Left lung (tissue), 4 donors: ENCODE measurements at regions not wholly inside any gene's neighbourhood (a gene's known extent, or its start where the extent isn't known, plus 50 kb on each side); places are given as distances from the start of the nearest gene placed in this dataset.

ENCODE experiments used
- ATAC-seq: fragments of 200-7000 bp; cut with Tn5 transposase; one replicate; pipeline ENCODE4 v1.9.1; 2020; ENCODE audit warnings: moderate library complexity
- DNase-seq, 4 donors: peaks; one replicate each; pipeline ENCODE4 v3.0.0-alpha.2; 2013 to 2020
- H3K27ac ChIP-seq, 2 donors: fragments of 200-600 bp; sonication (generic) in 1 of 2; one replicate each; pipeline versions ENCODE4 v1.5.0 to v1.8.0; 2020 to 2021
- H3K27me3 ChIP-seq, 2 donors: fragments of 200-600 bp; sonication (generic) in 1 of 2; one replicate each; pipeline versions ENCODE4 v1.5.0 to v1.8.0; 2020 to 2021
- H3K36me3 ChIP-seq, 2 donors: fragments of 200-600 bp; sonication (generic) in 1 of 2; one replicate each; pipeline versions ENCODE4 v1.5.0 to v1.8.0; 2020 to 2021
- H3K4me1 ChIP-seq, 2 donors: fragments of 200-600 bp; one replicate each; pipeline ENCODE4 v1.8.0; 2021
- H3K4me3 ChIP-seq, 2 donors: fragments of 200-600 bp; sonication (generic) in 1 of 2; one replicate each; pipeline versions ENCODE4 v1.5.0 to v1.8.0; 2020 to 2021; ENCODE audit warnings: mild to moderate bottlenecking in 1 of 2
- H3K9me3 ChIP-seq, 2 donors: fragments of 200-600 bp; sonication (generic) in 1 of 2; one replicate each; pipeline versions ENCODE4 v1.5.0 to v1.8.0; 2020 to 2021
- intact Hi-C, 2 donors: fragments of 100-400 bp; cut with DNase I; formaldehyde crosslinking; loops; one replicate each; pipeline versions ENCODE4 v1.11.2 to v1.14.2; 2022
- TF ChIP-seq, protein P1 (sequence below), 2 donors: fragments of 200-600 bp; sonication (generic) in 1 of 2; IDR thresholded peaks; one replicate each; pipeline versions ENCODE4 v1.5.0 to v1.8.0; 2021; ENCODE audit warnings: antibody characterized with exemption in 2 of 2
- donor health status: DM: no; HTN: yes; CAD: no.
- donor health status: DM: no; HTN: no; CAD: no.

- H3K27me3 ChIP-seq: peaks cover 0 to 9% of the 10 kb centered on the region in 2 donors
- H3K4me1 ChIP-seq: peaks cover 0 to 6% of the 10 kb centered on the region in 2 donors
- DNase-seq (no peak), ATAC-seq (peak; percentile 63)
- intact Hi-C loops: no loop called here
- TF ChIP-seq, protein P1, sequence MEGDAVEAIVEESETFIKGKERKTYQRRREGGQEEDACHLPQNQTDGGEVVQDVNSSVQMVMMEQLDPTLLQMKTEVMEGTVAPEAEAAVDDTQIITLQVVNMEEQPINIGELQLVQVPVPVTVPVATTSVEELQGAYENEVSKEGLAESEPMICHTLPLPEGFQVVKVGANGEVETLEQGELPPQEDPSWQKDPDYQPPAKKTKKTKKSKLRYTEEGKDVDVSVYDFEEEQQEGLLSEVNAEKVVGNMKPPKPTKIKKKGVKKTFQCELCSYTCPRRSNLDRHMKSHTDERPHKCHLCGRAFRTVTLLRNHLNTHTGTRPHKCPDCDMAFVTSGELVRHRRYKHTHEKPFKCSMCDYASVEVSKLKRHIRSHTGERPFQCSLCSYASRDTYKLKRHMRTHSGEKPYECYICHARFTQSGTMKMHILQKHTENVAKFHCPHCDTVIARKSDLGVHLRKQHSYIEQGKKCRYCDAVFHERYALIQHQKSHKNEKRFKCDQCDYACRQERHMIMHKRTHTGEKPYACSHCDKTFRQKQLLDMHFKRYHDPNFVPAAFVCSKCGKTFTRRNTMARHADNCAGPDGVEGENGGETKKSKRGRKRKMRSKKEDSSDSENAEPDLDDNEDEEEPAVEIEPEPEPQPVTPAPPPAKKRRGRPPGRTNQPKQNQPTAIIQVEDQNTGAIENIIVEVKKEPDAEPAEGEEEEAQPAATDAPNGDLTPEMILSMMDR (IDR thresholded peaks at IDR 0.05): no peak
- no peaks in the 10 kb centered on the region for H3K9me3 ChIP-seq
- H3K4me3 ChIP-seq: no peak overlapping the region
- no peak overlapping the region for H3K27ac ChIP-seq
- H3K36me3 ChIP-seq: no peaks in the 10 kb centered on the region
Observed at GRCh38 chrX:15915959-15916703, 61.5 kb upstream of the AP1S2 start.

DNA sequence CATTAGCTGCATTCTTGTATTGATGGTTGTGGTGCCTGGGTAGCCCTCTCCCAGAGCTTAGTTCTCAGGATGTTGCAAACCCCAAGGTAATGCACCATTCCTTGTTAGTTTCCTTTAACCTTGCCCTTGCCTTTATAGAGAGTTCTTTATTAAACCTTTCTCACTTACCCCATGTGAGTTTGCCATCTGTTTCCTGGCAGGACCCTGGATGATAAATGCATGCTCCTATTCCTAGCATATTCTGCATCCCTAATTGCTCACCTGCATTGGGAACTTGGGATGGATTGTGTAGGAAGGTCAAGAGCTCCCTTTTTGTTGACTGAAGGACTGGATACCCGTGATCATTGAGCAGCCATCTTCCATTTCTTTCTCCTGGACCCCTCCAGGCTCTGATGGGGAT is 59.9 kb upstream of the AP1S2 start:
- H3K36me3 ChIP-seq: no peaks in the 10 kb centered on the region
- ATAC-seq (no peak), DNase-seq (no peak)
- H3K27me3 ChIP-seq: peaks cover 0 to 4% of the 10 kb centered on the region in 2 donors
- no peaks in the 10 kb centered on the region for H3K9me3 ChIP-seq
- no peak overlapping the region for H3K27ac ChIP-seq
- H3K4me1 ChIP-seq: peaks cover 0 to 6% of the 10 kb centered on the region in 2 donors
- intact Hi-C loops: no loop called here
- no peak overlapping the region for H3K4me3 ChIP-seq
- TF ChIP-seq, protein P1 (IDR thresholded peaks at IDR 0.05): no peak

GRCh38 chrX:15913146-15913545 is 58.5 kb upstream of the AP1S2 start:
- Histone ChIP-seq H3K4me1 (peaks cover 0 to 6% of the 10 kb centered on the region in 2 donors), H3K27me3 (peaks cover 0 to 4% of the 10 kb centered on the region in 2 donors), H3K27ac (no peak overlapping the region), H3K4me3 (no peak overlapping the region), H3K9me3 (no peaks in the 10 kb centered on the region), H3K36me3 (no peaks in the 10 kb centered on the region)
- ATAC-seq (no peak), DNase-seq (no peak)
- intact Hi-C loops: no loop called here
- TF ChIP-seq, protein P1 (IDR thresholded peaks at IDR 0.05): no peak

DNA sequence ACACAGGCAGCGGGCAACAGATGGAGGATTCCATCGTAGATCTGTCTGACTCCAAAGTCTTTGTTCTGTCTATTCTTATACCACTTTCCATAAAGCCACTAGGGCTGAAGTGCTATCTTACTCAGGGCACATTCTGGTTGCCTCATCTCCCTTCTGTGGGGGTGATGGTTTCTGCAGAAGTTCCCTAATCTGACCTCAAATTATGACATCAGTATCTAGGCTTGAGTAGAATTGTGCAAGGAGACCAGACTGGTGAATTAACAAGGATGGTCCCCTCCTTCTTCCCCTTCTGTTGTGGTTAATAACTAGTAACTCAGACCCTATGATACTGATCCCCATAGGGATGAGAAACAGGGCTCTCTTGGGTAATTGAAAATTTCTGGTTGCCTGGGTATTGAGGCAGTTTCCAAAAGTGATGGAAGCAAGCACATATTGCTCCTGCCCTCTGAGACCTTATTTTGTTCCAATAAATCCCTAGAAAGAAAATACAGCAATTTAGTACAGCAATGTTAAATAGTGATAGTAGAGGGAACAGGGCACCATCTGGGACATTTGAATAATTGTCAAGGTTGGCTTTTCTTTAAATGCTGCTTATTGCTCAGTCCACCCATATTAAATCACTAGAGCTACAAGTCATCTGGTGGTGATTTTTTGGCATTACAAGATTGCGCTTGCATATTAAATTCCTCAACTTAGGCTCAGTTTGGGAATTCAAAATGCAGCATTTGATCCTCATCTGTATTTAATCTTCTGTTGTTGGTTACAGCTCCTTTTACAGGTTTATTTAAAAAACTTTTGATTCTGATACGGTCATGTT is 57.3 kb upstream of the AP1S2 start:
- Histone ChIP-seq H3K9me3 (no peaks in the 10 kb centered on the region), H3K27ac (no peak overlapping the region), H3K4me3 (no peak overlapping the region), H3K36me3 (no peaks in the 10 kb centered on the region), H3K27me3 (peaks cover 0 to 4% of the 10 kb centered on the region in 2 donors), H3K4me1 (peaks cover 0 to 6% of the 10 kb centered on the region in 2 donors)
- no peak for DNase-seq
- TF ChIP-seq, protein P1 (IDR thresholded peaks at IDR 0.05): no peak
- ATAC-seq: peak; percentile 71
- intact Hi-C loops: no loop called here

DNA sequence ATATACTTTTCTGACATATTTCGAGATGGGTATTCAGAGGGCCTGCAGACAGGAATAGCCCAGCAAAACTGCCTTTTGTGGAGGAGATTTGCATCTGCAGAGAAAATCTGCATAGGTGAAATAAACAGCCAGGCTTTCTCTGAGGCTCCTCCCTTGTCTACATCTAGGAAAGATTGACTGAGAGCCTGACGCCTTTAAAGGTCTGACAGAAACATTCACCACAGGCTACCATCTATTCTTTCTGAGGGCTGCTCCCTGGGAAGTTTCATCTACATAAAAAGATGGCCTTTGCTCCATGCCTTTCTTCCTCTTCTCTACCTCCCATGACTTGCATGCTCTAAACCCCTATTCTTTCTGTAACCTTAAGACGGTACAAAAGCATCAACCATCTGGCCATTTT is 55.0 kb upstream of the AP1S2 start:
- H3K4me1 ChIP-seq: peaks cover 0 to 2% of the 10 kb centered on the region in 2 donors
- peaks cover 0 to 4% of the 10 kb centered on the region in 2 donors for H3K27me3 ChIP-seq
- no peaks in the 10 kb centered on the region for H3K9me3 ChIP-seq
- H3K4me3 ChIP-seq: no peak overlapping the region
- no peak overlapping the region for H3K27ac ChIP-seq
- ATAC-seq: no peak
- DNase-seq: no peak
- TF ChIP-seq, protein P1 (IDR thresholded peaks at IDR 0.05): no peak
- intact Hi-C loops: no loop called here
- H3K36me3 ChIP-seq: no peaks in the 10 kb centered on the region
